WTC11 (cell line): ENCODE measurements at regions not wholly inside any gene's neighbourhood (a gene's known extent, or its start where the extent isn't known, plus 50 kb on each side); places are given as distances from the start of the nearest gene placed in this dataset.

Experiments used
- CTCF ChIP-seq: fragments of 200-600 bp; IDR thresholded peaks from 2 replicates; pipeline ENCODE4 v1.8.0; 2022; ENCODE audit warnings: antibody characterized with exemption
- JUN ChIP-seq: sonication (generic); formaldehyde crosslinking; IDR thresholded peaks from 2 replicates; pipeline ENCODE4 v1.8.0; 2023; ENCODE audit warnings: mild to moderate bottlenecking, missing genetic modification reagents
- SP1 ChIP-seq: sonication (generic); formaldehyde crosslinking; conservative IDR thresholded peaks from 2 replicates; pipeline ENCODE4 v1.8.1; 2022; ENCODE audit warnings: missing genetic modification reagents
- USF1 ChIP-seq: sonication (generic); formaldehyde crosslinking; IDR thresholded peaks from 2 replicates; pipeline ENCODE4 v1.8.0; 2022; ENCODE audit warnings: mild to moderate bottlenecking, missing genetic modification reagents
- ZNF138 ChIP-seq: sonication (generic); formaldehyde crosslinking; conservative IDR thresholded peaks from 2 replicates; pipeline ENCODE4 v1.8.1; 2022; ENCODE audit warnings: mild to moderate bottlenecking, moderate library complexity, missing genetic modification reagents
- ZNF232 ChIP-seq: sonication (generic); formaldehyde crosslinking; IDR thresholded peaks from 2 replicates; pipeline ENCODE4 v1.8.0; 2022; ENCODE audit warnings: mild to moderate bottlenecking, missing genetic modification reagents
- TF ChIP-seq, protein P1 (sequence below): sonication (generic); formaldehyde crosslinking; IDR thresholded peaks from 2 replicates; pipeline ENCODE4 v1.8.1; 2023; ENCODE audit warnings: mild to moderate bottlenecking, missing genetic modification reagents

GRCh38 chr5:74426506-74426905, 214.0 kb downstream of the ENC1 start:
- TF ChIP-seq CTCF: no peak
- TF ChIP-seq USF1: no peak
- TF ChIP-seq ZNF138 (CRISPR knock-in tag): no peak
- TF ChIP-seq JUN (CRISPR knock-in tag): no peak
- no peak for TF ChIP-seq SP1 (CRISPR knock-in tag)
- TF ChIP-seq, protein P1, sequence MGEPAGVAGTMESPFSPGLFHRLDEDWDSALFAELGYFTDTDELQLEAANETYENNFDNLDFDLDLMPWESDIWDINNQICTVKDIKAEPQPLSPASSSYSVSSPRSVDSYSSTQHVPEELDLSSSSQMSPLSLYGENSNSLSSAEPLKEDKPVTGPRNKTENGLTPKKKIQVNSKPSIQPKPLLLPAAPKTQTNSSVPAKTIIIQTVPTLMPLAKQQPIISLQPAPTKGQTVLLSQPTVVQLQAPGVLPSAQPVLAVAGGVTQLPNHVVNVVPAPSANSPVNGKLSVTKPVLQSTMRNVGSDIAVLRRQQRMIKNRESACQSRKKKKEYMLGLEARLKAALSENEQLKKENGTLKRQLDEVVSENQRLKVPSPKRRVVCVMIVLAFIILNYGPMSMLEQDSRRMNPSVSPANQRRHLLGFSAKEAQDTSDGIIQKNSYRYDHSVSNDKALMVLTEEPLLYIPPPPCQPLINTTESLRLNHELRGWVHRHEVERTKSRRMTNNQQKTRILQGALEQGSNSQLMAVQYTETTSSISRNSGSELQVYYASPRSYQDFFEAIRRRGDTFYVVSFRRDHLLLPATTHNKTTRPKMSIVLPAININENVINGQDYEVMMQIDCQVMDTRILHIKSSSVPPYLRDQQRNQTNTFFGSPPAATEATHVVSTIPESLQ: no peak
- TF ChIP-seq ZNF232 (CRISPR knock-in tag): no peak
